ENCODE measurements at regions not wholly inside any gene's neighbourhood (a gene's known extent, or its start where the extent isn't known, plus 50 kb on each side); places are given as distances from the start of the nearest gene placed in this dataset.
"Not testable (repeated sequence)": the region's sequence is repeated elsewhere in the genome, so short reads cannot be mapped to it uniquely, and the experiment has no call there.

DNA sequence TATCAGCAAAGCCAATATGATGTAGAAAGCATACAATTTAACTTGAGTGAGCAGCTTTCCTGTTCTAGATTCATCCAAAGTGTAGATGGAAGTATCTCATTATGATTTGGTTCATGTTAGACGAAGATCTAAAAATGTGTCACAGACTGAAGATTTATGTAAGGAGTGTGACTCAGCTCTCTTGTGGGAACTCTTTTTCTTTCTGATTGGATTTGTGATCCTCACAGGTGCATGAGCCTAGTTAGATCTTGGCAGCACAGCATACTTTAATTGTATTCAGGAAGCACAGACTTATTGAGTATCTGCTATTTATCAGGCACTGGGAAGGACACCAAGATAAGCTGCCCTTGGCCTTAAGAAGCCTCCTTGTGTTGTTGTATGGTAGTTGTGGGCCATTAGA lies 147.1 kb downstream of the C11orf91 start:
- DNase-seq = no peak

DNA sequence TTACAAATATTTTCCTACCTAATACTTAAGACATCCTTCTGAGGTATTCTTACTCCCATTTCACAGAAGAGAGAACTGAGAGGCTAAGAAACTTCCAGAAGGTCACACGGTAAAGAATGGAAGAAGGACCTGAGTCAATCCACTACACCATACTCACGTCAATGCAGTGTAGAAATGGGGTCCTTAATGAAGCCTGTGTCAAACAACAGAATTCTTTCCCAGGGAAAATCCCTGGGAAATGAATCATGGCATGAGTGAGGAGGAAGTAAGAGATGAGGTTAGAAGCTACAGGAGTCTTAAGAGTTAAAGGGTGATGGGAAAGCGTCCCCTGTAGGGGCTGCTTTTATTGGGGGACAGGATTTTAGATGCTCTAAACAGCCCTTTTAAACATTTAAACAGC lies 147.9 kb downstream of the C11orf91 start:
- DNase-seq = no peak

DNA sequence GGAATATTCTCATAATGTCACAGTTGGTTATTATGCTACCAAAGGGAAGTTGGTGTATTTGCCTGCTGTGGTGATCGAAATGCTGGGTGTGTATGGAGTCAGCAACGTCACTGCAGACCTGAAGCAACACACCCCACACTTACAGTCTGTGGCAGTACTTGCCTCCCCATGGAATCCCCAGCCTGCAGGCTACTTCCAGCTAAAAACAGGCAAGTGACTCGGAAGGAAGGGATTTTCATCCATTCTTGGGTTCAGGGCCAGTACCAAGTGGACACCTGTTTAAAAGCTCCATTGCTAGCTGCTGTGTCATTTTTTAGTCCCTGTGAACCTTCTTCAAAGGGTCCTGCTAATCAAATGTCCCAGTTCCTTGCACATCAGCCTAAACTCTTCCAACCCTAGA lies 149.6 kb downstream of the C11orf91 start:
- no peak for DNase-seq

DNA sequence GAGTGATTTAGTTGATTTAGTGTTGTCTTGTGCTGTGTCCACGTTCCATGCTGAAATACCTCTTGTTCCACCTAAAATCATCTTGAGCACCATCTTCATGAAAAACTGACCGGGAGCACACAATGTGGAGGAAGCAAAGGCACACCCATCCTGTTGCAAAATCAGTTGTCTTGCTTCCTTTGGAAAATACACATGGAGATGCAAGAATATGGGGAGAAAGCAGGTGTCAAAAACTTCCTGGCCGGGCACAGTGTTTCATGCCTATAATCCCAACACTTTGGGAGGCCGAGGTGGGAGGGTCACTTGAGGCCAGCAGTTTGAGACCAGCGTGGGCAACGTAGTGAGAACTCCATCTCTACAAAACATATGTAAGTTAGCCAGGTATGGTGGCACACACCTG lies 151.1 kb downstream of the C11orf91 start:
- no peak for DNase-seq

DNA sequence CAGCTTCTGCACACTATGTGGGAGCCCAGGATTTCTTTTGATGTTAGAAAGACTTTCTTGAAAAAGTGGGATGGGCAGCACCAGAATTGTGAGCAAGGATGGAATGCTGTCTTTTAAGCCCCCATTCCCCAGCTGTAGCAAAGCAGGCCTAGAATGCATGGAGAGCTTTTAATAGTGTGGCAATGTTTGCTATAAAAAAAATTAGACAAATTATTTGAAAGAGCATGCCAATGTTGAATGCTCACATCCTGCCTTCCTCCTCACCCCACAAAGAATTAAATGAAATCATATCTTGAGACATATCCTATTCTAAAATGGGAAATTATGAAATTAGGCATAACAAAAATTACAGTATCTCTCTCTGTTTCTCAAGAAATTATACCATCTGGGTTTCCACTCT lies 154.7 kb downstream of the C11orf91 start:
- no peak for DNase-seq

DNA sequence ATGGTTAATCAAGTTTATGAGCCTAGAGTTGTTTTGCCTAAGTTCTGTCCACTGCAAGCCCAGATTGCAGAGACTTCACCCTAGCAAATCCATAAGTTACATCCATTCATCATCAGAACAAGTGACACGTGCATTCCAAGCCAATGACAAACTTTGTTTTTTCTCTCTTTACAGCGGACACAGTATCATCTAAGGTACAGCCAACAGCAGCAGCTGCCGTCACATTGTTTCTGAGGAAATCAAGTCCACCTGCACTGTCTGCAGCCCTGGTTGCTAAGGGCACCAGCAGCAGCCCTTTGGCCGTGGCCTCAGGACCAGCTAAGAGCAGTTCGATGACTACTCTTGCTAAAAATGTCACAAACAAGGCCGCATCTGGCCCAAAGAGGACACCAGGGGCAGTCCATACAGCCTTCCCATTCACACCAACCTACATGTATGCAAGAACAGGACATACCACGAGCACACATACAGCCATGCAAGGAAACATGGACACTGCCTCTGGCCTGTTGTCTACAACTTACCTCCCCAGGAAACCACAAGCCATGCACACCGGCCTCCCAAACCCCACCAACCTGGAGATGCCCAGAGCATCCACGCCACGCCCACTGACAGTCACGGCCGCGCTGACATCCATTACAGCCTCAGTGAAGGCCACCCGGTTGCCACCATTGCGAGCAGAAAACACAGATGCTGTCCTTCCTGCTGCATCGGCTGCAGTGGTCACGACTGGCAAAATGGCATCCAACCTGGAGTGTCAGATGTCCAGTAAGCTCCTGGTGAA lies 155.8 kb downstream of the C11orf91 start:
- no peak for DNase-seq

DNA sequence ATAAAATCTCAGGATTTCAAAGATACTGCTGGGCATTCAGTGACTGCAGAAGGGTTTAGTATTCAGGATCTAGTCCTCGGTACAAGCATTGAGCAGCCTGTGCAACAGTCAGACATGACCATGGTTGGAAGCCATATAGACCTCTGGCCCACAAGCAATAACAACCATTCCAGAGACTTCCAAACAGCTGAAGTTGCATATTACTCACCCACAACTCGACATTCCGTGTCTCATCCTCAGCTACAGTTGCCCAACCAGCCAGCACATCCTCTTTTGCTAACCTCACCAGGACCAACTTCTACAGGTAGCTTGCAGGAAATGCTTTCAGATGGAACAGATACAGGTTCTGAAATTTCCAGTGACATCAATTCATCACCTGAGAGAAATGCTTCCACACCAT lies 156.8 kb downstream of the C11orf91 start:
- no peak for DNase-seq

DNA sequence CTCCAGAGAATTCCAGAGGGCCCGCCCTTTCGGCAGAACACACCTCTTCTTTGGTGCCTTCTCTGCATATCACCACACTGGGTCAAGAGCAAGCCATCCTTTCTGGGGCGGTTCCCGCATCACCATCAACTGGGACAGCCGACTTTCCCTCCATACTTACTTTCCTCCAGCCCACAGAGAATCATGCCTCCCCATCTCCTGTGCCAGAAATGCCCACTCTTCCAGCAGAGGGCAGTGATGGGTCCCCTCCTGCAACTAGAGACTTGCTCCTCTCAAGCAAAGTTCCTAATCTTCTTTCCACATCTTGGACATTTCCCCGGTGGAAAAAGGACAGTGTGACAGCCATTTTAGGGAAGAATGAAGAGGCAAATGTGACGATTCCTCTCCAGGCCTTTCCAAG lies 157.7 kb downstream of the C11orf91 start:
- DNase-seq = peak; percentile 18

DNA sequence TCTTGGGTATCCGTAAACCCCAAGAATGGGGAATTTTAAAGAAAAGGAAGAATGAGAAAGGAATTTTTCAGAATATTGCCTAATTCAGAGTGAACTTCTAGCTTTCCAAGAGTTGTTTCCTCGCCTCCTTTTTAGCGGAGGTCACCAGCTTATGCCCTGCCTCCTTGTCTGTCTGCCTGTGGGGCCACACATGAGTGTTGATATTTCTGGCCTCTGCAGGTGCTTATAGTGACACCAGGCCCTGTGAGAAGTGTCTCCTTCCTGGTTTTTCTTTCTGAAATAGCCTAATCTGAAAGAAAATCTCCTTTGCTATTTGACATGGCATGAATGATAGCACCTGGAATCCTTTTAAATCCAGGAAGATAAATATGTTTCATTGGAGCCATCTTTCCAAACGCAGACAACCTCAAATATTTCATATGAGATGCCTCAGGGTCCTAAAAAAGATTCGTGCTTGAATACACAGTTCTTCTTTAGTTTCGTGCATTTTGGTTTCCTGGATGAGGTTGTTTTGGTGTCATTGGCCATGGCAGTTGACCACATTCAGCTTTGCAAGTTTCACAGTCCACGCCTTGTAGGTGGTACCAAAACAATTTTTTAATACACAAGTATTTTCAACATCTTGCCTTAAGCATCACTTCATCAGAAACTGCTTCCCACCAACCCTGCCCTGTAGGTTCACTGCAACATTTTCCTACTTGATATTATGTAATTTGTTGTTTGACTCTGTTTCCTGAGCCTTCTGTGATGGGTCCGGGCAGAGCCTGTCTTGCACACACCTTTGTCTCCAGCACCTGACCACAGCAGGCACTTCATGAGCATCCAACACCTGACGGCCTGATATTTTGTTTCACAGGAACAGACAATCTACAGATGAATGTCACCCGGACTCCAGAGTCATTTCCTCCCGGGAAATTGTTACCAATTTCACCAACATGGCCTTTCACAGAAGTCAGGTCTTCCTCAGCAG lies 159.4 kb downstream of the C11orf91 start:
- no peak for DNase-seq

DNA sequence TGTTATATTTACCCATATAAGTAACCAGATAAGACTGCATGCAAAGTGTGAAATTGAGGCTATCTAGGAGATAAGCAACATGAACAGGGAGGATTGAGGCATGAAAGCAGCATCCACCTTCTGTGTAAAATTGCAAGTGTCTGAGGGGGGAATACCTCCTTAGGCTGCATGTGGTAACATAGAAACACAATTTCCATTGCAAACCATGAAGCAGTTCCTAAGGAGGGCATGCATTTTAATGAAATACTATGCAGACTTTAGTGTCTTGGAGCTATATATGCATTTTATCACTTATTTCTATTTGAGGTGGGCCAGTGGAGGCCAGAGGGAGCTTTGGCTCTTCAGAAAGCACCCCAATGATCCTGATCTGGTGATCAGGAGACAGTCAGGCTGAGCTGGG lies 160.2 kb downstream of the C11orf91 start:
- no peak for DNase-seq

DNA sequence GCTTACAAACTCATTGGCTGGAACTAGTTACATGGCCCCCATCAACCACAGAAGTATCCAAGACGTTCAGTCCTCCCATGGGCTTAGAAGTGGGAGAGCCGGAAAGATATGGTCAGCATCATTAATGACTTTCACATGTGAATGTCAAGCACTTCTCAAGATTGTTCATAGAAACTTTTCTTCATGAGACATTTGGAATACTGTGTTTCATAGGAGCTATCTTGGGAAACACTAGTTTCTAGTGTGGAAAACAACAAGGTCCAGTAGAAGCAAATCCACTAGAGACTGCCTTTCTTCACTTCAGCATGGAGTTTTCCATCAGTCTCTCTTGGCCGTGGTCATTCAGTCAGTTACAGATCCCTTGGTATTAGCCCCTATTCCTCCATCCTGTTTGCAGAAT lies 160.9 kb downstream of the C11orf91 start:
- no peak for DNase-seq

DNA sequence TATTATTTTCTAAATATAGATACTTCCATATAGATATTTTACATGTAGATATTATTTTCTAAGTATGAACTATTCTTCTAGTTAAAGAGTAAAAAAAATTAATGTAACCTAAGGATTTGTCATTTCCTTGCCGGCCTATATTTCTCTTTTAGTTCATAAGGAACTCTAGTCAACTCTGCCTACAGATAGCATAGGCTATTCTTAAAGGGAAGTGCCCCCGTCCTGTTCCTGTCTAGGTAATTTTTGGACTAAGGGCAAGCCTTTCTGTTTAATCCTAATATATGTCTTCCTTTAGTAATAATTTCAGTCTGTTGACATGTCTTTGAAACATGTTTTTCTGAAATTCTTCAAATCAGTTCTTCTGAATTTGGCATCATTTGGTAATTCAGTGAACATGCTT lies 161.9 kb downstream of the C11orf91 start:
- no peak for DNase-seq

DNA sequence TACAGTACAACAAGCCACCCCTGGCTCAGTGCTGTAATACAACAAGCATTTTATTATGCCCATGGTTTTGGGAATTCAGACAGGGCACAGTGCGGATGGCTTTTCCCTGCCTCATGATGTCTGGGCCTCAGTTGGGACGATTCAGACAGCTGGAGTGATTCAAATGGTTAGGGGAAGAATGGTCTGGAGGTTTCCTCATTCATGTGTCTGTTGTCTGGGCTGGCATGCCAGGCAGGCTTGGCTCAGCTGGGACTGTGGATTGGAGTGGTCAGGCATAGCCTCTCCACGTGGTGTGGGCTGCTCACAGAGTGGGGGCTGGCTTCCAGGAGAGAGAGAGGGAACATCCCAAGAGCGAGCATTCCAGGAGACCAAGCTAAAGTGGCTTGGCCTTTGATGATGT lies 164.4 kb downstream of the C11orf91 start:
- no peak for DNase-seq

DNA sequence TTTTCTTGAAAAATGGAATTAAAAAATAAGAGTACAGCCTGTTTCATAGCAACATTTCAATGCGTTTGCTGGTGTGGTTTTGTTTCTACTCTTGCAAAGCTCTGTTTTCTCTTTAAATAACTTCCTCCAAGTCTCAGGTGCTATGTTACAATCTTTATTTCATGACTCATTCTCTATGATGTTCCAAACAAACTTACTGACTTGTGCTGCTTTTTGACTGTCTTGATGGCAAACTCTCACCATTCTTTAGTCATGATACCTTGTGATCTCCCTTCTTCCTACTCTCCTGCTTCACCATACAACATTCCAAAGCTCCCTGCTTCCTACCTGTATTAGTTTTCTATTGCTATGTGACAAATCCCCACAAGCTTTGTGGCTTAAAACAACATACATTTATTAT lies 166.1 kb downstream of the C11orf91 start:
- no peak for DNase-seq

DNA sequence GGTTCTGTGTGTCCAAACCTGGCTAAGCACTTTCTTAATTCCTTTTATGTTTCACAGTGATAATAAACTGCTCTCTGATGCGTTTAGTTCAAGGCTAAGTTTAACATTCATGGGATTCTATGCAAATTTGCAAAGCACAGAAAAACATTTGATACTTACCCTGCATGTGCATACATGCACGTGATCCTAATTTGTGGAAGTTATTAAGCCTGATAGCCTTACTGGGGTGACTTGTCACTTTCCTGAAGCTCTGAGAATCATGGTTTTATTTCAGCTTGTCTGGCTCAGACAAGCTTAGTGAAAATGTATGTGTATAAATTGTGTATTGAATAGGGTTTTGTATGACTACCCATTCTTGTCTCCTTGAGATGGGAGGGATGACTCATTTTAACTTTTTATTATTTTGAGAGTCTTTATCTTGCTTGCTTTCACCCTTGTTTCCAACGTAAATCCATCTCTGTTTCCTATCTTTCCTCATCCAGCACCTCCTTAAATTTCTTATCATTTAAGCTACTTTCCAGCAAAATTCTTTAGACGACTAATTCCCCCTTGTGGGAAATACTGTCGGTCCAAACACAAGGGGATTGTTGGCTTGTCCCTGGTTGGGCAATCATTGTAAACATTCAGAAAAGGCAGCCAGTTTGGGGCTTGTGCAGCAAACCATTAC lies 167.1 kb downstream of the C11orf91 start:
- no peak for DNase-seq

DNA sequence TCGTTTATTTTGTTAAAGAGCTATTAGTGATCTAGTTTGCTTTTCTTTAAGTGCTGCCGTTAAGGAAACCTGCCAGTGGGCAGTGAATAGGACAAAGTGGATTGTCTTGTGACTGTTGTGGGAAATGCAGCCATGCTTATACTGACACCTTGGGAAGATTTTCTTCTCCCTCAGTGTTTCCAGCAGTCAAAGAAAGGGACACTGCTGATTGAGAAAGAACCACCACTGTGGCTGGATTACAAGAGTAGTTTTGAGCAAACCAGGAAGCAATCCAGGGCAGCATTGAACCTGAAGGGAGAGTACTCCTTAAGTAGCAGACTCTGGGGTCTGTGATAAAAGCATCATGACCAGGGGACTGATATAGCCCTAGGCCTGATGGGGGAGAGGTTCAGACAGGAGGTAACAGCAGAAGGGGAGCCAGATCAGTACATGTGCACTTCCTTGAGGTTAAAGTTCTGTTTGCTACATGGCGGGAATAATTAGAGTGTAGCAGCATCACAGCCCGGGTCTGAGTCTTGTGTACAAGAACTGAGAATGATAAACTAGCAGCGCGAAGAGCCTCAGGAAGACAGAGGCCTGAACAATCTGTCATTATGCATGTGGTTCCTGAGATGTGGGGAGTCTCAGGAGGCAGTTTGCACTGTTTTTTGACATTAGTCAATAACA lies 167.8 kb downstream of the C11orf91 start:
- DNase-seq = no peak

DNA sequence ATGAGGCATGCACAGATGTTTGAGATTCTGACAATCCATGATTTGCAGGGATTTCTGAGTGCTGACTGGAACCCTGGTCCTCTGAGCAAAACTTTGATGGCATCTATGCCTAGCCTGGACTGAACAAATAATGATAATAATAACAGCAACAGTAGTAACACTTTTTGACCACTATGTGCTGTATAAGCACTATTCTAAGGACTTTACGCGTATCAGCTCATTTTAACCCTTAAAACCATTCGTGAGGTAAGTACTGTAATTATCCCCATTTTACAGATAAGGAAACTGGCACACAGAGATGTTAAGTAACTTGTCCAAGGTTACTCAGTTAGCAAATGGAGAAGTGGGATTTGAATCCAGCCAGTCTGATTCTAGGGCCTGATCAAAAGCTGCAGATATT lies 168.4 kb downstream of the C11orf91 start:
- DNase-seq = no peak

DNA sequence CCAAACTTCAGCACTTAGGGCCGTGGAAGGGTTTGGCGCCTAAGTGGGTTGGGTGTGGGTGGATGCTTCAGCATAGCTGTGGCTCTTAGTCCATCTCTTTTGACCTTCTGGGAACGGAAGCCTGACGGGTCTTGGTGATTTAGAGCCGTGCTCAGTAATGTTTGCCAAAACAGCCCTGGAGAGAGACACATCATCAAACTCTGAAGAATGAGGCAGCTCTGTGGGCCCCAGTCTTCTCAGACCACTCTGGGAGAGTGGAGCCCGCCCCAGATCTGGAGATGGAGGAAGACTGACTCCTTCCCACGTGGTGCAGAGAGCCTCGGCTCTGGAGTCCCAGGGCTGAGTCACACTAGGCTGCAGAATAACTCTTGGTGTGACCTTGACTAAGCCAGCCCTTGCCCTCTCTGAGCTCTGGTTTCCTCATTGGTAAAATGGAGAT lies 168.9 kb downstream of the C11orf91 start:
- DNase-seq = no peak

DNA sequence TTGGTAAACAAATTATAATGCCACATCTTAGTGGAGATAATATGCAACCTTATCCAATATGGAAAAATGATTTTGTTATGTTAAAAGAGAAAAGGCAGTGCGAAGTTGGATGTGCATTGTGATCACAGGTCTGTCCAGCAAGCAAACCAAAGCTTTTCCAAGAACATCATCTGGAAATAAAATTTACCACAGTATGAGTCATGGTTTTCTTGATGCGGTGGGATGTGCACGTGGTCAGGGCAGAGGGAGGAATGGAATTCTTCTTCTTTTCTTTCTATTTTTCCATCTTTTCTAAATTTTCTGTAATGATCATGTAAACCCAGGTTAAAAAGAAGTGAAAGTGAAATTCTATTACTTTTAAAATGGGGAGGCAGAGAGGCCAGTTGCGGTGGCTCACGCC lies 169.8 kb downstream of the C11orf91 start:
- no peak for DNase-seq

DNA sequence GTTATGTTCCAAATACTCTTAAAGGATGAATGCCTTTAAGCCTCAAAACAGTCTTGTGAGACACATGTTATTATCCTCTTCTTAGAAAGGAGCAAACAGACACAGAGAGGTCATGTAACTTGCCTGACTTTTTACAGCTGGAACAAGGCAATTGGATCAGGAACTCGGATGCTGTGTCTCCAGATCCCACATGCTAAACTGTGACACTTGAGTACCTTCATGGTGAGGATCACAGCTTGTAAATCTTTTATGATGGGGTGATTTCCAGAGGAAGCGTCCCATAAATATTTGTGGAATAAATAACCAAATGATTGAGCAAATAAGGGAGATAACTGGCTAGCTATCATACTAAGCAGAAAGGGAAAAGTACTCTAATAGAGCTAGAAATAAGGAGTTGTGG lies 171.2 kb downstream of the C11orf91 start:
- DNase-seq = no peak

DNA sequence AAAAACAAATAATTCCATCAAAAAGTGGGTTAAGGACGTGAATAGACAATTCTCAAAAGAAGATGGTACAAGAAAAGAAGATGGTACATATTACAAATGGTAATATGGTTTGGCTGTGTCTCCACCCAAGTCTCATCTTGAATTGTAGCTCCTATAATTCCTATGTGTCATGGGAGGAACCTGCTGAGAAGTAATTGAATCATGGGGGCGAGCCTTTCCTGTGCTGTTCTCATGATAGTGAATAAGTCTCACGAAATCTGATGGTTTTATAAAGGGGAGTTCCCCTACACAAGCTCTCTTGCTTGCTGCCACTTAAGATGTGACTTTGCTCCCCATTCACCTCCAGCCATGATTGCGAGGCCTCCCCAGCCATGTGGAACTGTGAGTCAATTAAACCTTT lies 172.9 kb downstream of the C11orf91 start:
- DNase-seq = not testable (repeated sequence)

DNA sequence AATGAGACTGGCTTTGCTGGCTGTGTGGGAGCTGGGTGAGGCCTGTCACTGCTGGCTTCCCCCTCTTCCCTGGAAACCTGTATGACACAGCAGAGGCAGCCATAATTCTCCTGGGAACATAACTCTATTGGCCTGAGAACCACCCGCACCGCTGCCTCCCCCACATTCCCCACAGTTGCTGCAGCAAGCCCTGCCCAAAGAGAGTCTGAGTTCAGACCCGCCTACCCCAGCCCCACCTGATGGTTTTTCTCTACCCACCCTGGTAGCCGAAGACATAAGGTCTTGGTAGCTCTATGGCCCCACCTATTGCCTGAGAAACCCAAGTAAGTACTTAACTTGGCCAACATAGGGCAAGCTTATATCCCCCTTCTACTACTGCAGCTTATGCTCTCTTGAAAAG lies 174.8 kb downstream of the C11orf91 start:
- no peak for DNase-seq

DNA sequence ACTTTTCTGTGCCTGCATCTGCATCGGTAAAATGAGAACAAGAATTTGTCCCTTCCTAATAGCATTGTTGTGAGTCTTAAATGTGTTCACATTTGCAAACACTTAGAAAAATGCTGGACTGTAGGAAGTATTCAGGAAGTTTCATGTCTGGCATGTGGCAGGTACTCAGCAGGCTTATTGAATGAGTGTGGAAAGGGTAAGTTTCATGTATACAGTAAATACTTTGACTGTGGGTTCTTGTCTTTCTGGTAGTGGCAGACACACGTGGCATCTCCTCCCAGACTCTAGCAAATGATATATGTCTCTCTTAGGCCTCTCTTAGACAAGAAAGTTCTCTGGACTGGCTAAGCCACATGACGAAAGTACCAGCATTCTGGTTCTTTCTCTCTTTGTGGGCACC lies 179.2 kb downstream of the C11orf91 start:
- DNase-seq = no peak

All from activated T-cell treated with anti-CD3 and anti-CD28 coated beads for 4 hours (primary cell).